Natural killer cell (primary cell): ENCODE measurements at regions not wholly inside any gene's neighbourhood (a gene's known extent, or its start where the extent isn't known, plus 50 kb on each side); places are given as distances from the start of the nearest gene placed in this dataset.

Experiments used
- ATAC-seq, 3 donors: fragments of 150-1000 bp in 2 of 3; fragments of 200-7000 bp in 1 of 3; cut with Tn5 transposase; 1 replicate in 1 of 3; 2 replicates in 2 of 3; pipeline ENCODE4 v1.10.0; 2021; ENCODE audit warnings: mild to moderate bottlenecking in 2 of 3, moderate library complexity in 2 of 3
- DNase-seq, 2 donors: peaks; one replicate each; pipeline versions ENCODE4 v3.0.0 to v3.0.0-alpha.2; 2013 to 2021; ENCODE audit warnings: mixed read lengths in 1 of 2
- H3K27ac ChIP-seq: one replicate; pipeline ENCODE4 v1.5.1; 2013; ENCODE audit warnings: mild to moderate bottlenecking, low read length
- H3K27me3 ChIP-seq: one replicate; pipeline ENCODE4 v1.6.1; 2013; ENCODE audit warnings: low read length; ENCODE audit not compliant: control insufficient read depth, insufficient read depth
- H3K36me3 ChIP-seq: one replicate; pipeline ENCODE4 v1.6.1; 2013; ENCODE audit warnings: low read length; ENCODE audit not compliant: control insufficient read depth, insufficient read depth
- H3K4me1 ChIP-seq: one replicate; pipeline ENCODE4 v1.6.1; 2013; ENCODE audit warnings: low read length; ENCODE audit not compliant: control insufficient read depth, insufficient read depth
- H3K4me3 ChIP-seq: one replicate; pipeline ENCODE4 v1.5.1; 2013; ENCODE audit warnings: low read length
- H3K9me3 ChIP-seq: one replicate; pipeline ENCODE4 v1.6.1; 2013; ENCODE audit warnings: low read length; ENCODE audit not compliant: control insufficient read depth, insufficient read depth
- H3K27ac Mint-ChIP-seq, 2 donors: one replicate each; pipeline ENCODE4 v1.8.0; 2022; ENCODE audit warnings: mild to moderate bottlenecking in 2 of 2, mixed read lengths in 2 of 2, moderate library complexity in 1 of 2
- H3K27me3 Mint-ChIP-seq, 2 donors: one replicate each; pipeline ENCODE4 v1.8.0; 2022; ENCODE audit warnings: low read depth in 2 of 2, mixed read lengths in 2 of 2
- H3K36me3 Mint-ChIP-seq: one replicate; pipeline ENCODE4 v1.8.0; 2022; ENCODE audit warnings: mixed read lengths
- H3K4me1 Mint-ChIP-seq, 2 donors: one replicate each; pipeline ENCODE4 v1.8.0; 2022; ENCODE audit warnings: mixed read lengths in 2 of 2
- H3K4me3 Mint-ChIP-seq: one replicate; pipeline ENCODE4 v1.8.0; 2022; ENCODE audit warnings: mild to moderate bottlenecking, moderate library complexity, mixed read lengths
- H3K9me3 Mint-ChIP-seq, 2 donors: one replicate each; pipeline ENCODE4 v1.8.0; 2022; ENCODE audit warnings: mixed read lengths in 2 of 2
- WGBS: methylation state at CpG from one replicate; pipeline ENCODE4 v1.1.7; 2013; ENCODE audit warnings: missing lambda C conversion rate; ENCODE audit not compliant: insufficient coverage; 5-methylcytosine and 5-hydroxymethylcytosine counted together
- intact Hi-C: fragments of 100-400 bp; cut with micrococcal nuclease; formaldehyde crosslinking; loops from one replicate; pipeline ENCODE4 v1.14.2; 2022
- TF ChIP-seq, protein P1 (sequence below): fragments of 200-600 bp; IDR thresholded peaks from one replicate; pipeline ENCODE4 v1.8.0; 2022; ENCODE audit warnings: antibody characterized with exemption

DNA sequence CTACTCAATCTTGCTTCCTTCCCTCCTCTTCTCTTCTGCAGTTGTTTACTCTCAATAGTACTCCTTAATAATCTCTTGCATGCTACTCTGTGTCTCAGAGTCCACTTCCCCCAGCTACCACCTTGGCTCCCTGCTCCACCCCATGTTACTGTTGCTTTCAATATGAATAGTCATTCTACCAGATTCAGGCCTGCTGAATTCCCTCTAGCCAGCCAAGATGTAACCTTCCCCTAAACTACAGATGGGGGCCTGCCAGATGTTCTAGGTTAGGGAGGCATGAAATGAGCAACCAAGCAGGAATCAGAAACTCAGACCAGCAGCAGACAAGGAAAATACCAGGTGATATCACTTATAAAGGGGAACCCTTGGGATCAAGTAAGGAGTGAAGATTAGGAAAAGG is 392.1 kb upstream of the DDHD1 start:
- H3K4me1 Mint-ChIP-seq: no peaks in the 10 kb centered on the region
- Histone ChIP-seq H3K27me3 (no peaks in the 10 kb centered on the region), H3K4me1 (no peaks in the 10 kb centered on the region), H3K9me3 (no peaks in the 10 kb centered on the region), H3K4me3 (no peak overlapping the region), H3K27ac (no peak overlapping the region), H3K36me3 (no peaks in the 10 kb centered on the region)
- ATAC-seq: no peak
- H3K36me3 Mint-ChIP-seq: no peaks in the 10 kb centered on the region
- H3K4me3 Mint-ChIP-seq: no peak overlapping the region
- DNase-seq: no peak
- intact Hi-C loops: no loop called here
- TF ChIP-seq, protein P1, sequence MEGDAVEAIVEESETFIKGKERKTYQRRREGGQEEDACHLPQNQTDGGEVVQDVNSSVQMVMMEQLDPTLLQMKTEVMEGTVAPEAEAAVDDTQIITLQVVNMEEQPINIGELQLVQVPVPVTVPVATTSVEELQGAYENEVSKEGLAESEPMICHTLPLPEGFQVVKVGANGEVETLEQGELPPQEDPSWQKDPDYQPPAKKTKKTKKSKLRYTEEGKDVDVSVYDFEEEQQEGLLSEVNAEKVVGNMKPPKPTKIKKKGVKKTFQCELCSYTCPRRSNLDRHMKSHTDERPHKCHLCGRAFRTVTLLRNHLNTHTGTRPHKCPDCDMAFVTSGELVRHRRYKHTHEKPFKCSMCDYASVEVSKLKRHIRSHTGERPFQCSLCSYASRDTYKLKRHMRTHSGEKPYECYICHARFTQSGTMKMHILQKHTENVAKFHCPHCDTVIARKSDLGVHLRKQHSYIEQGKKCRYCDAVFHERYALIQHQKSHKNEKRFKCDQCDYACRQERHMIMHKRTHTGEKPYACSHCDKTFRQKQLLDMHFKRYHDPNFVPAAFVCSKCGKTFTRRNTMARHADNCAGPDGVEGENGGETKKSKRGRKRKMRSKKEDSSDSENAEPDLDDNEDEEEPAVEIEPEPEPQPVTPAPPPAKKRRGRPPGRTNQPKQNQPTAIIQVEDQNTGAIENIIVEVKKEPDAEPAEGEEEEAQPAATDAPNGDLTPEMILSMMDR: no peak
- H3K27ac Mint-ChIP-seq: no peak overlapping the region
- peaks cover 2 to 5% of the 10 kb centered on the region in 2 donors for H3K9me3 Mint-ChIP-seq
- no peaks in the 10 kb centered on the region for H3K27me3 Mint-ChIP-seq

GRCh38 chr14:53542732-53543131 is 389.6 kb upstream of the DDHD1 start:
- H3K27ac Mint-ChIP-seq: no peak overlapping the region
- intact Hi-C loops: no loop called here
- TF ChIP-seq, protein P1: no peak
- H3K4me3 Mint-ChIP-seq: no peak overlapping the region
- Histone ChIP-seq H3K27me3 (no peaks in the 10 kb centered on the region), H3K4me3 (no peak overlapping the region), H3K36me3 (no peaks in the 10 kb centered on the region), H3K4me1 (no peaks in the 10 kb centered on the region), H3K9me3 (no peaks in the 10 kb centered on the region), H3K27ac (no peak overlapping the region)
- ATAC-seq: no peak
- no peaks in the 10 kb centered on the region for H3K4me1 Mint-ChIP-seq
- H3K27me3 Mint-ChIP-seq: no peaks in the 10 kb centered on the region
- no peak for DNase-seq
- H3K36me3 Mint-ChIP-seq: no peaks in the 10 kb centered on the region
- H3K9me3 Mint-ChIP-seq: peaks cover 0 to 5% of the 10 kb centered on the region in 2 donors
- WGBS: 88% methylated on average over 2 of the region's 3 CpGs

GRCh38 chr14:53541411-53541810 is 388.3 kb upstream of the DDHD1 start:
- H3K9me3 Mint-ChIP-seq: peaks cover 0 to 3% of the 10 kb centered on the region in 2 donors
- ATAC-seq: no peak
- H3K27me3 Mint-ChIP-seq: no peaks in the 10 kb centered on the region
- TF ChIP-seq, protein P1: no peak
- no peaks in the 10 kb centered on the region for H3K27me3 ChIP-seq
- H3K4me1 Mint-ChIP-seq: no peaks in the 10 kb centered on the region
- H3K4me1 ChIP-seq: no peaks in the 10 kb centered on the region
- H3K4me3 ChIP-seq: no peak overlapping the region
- no peaks in the 10 kb centered on the region for H3K9me3 ChIP-seq
- no peak overlapping the region for H3K4me3 Mint-ChIP-seq
- intact Hi-C loops: no loop called here
- H3K36me3 Mint-ChIP-seq: no peaks in the 10 kb centered on the region
- H3K27ac ChIP-seq: no peak overlapping the region
- no peak for DNase-seq
- H3K27ac Mint-ChIP-seq: no peak overlapping the region
- no peaks in the 10 kb centered on the region for H3K36me3 ChIP-seq

GRCh38 chr14:53539489-53540126 is 386.5 kb upstream of the DDHD1 start:
- Mint-ChIP-seq H3K9me3 (no peaks in the 10 kb centered on the region), H3K4me1 (no peaks in the 10 kb centered on the region), H3K36me3 (no peaks in the 10 kb centered on the region), H3K4me3 (no peak overlapping the region), H3K27ac (no peak overlapping the region), H3K27me3 (no peaks in the 10 kb centered on the region)
- no peaks in the 10 kb centered on the region for H3K27me3 ChIP-seq
- no peak overlapping the region for H3K27ac ChIP-seq
- ATAC-seq (no peak), DNase-seq (peak in 1 of 2 donors; percentile 38)
- TF ChIP-seq, protein P1: no peak
- H3K4me1 ChIP-seq: no peaks in the 10 kb centered on the region
- intact Hi-C loops: no loop called here
- H3K36me3 ChIP-seq: no peaks in the 10 kb centered on the region
- no peak overlapping the region for H3K4me3 ChIP-seq
- H3K9me3 ChIP-seq: no peaks in the 10 kb centered on the region
- 52% methylated on average over 5 of the region's 5 CpGs for WGBS
